ENCODE measurements at regions not wholly inside any gene's neighbourhood (a gene's known extent, or its start where the extent isn't known, plus 50 kb on each side); places are given as distances from the start of the nearest gene placed in this dataset.

DNA sequence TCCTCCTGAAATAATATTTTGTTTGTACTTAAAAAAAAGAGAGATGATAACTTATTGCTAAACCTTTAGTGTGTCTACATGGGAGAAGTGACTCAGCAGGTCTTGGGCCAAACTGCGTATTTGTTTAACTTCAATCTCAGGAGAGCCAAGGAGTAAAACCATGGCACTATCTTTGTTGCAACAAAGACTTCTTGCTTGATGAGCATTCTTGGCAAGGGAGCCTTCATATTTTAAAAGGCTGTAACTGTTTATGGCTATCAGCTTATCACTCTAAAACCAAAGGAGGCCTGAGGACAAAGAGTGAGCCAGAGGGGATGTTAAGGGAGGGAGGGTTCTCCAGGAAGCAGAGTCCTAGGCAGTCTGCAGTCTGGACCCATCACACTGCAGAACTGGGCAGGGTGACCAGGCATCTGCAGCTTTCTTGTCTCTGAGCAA is 216.2 kb upstream of the S1PR3 start:
- peak overlapping the region; percentile 3 to 68 (median 48) for H3K27ac ChIP-seq
- no peak overlapping the region for H3K4me3 ChIP-seq
- WGBS, 2 donors (ENCODE audit: low coverage in 1 of 2) = 0 to 14% methylated on average over 1 of the region's 1 CpG
- no peaks in the 10 kb centered on the region for H3K27me3 ChIP-seq
- H3K36me3 ChIP-seq = no peaks in the 10 kb centered on the region
- H3K4me1 ChIP-seq = peaks cover 0 to 41% (median 20%) of the 10 kb centered on the region in 3 donors
- peak; percentile 92 for ATAC-seq
- H3K9me3 ChIP-seq = no peaks in the 10 kb centered on the region
- TF ChIP-seq, protein P1, sequence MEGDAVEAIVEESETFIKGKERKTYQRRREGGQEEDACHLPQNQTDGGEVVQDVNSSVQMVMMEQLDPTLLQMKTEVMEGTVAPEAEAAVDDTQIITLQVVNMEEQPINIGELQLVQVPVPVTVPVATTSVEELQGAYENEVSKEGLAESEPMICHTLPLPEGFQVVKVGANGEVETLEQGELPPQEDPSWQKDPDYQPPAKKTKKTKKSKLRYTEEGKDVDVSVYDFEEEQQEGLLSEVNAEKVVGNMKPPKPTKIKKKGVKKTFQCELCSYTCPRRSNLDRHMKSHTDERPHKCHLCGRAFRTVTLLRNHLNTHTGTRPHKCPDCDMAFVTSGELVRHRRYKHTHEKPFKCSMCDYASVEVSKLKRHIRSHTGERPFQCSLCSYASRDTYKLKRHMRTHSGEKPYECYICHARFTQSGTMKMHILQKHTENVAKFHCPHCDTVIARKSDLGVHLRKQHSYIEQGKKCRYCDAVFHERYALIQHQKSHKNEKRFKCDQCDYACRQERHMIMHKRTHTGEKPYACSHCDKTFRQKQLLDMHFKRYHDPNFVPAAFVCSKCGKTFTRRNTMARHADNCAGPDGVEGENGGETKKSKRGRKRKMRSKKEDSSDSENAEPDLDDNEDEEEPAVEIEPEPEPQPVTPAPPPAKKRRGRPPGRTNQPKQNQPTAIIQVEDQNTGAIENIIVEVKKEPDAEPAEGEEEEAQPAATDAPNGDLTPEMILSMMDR (IDR thresholded peaks at IDR 0.05) = no peak
- TF ChIP-seq POLR2AphosphoS5 (IDR thresholded peaks at IDR 0.05) = peak; percentile 78

DNA sequence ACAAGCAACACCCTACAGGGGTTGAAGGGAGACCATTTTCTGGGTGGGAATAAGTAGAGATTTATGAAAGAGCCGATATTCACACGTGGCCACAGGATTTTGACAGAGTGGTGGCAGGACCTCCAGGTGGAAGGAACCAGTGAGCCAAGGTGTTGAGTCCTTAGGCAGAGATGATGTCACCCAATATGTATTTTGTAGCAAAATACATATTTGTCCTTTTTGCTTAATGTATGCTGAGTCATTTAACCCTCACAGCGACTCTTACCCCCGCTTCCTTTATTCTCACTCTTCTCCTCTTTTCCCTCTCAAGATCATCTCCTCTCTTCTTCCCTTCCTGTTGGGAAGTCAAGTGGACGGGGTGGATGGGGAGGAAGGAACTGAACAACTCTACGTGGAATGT is 215.7 kb upstream of the S1PR3 start:
- WGBS, 2 donors (ENCODE audit: low coverage in 1 of 2) = 87 to 93% methylated on average over 2 to 6 of the region's 6 CpGs
- Histone ChIP-seq H3K27me3 (no peaks in the 10 kb centered on the region), H3K4me3 (no peak overlapping the region), H3K36me3 (no peaks in the 10 kb centered on the region), H3K4me1 (peaks cover 0 to 41% (median 20%) of the 10 kb centered on the region in 3 donors), H3K27ac (peak overlapping the region in 3 of 4 donors; percentile 41 to 68 (median 54)), H3K9me3 (no peaks in the 10 kb centered on the region)
- TF ChIP-seq POLR2AphosphoS5 (IDR thresholded peaks at IDR 0.05) (no peak), EP300 (IDR thresholded peaks at IDR 0.05) (no peak)
- TF ChIP-seq, protein P1 (IDR thresholded peaks at IDR 0.05) = no peak
- no peak for ATAC-seq

DNA sequence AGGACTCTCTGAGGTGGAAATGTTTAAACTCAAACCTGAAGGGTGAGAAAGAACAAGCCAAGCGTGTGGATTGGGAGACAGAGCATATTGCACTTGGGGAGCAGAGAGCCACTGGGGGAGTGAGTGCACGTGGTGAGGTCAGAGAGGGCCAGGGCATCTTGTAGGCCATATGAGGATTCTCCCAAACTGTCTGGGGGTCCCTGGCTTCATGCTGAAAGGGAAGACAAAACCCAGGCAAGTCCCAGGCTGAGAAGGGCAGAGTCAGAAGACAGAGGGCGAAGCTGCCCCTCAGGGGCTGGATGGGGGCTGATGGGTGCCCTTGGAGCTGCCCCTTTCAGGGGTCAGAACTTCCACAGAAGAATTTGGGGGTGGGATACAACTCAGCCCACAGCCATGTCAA is 215.3 kb upstream of the S1PR3 start:
- H3K36me3 ChIP-seq = no peaks in the 10 kb centered on the region
- no peaks in the 10 kb centered on the region for H3K9me3 ChIP-seq
- WGBS, 2 donors (ENCODE audit: low coverage in 1 of 2) = 95 to 97% methylated on average over 3 of the region's 3 CpGs
- peaks cover 0 to 41% (median 20%) of the 10 kb centered on the region in 3 donors for H3K4me1 ChIP-seq
- no peak overlapping the region for H3K4me3 ChIP-seq
- no peak for TF ChIP-seq EP300 (IDR thresholded peaks at IDR 0.05)
- no peak for TF ChIP-seq POLR2AphosphoS5 (IDR thresholded peaks at IDR 0.05)
- TF ChIP-seq POLR2A (IDR thresholded peaks at IDR 0.05) = no peak
- TF ChIP-seq, protein P1 (IDR thresholded peaks at IDR 0.05) = no peak
- ATAC-seq = no peak
- no peaks in the 10 kb centered on the region for H3K27me3 ChIP-seq
- H3K27ac ChIP-seq = peak overlapping the region in 3 of 4 donors; percentile 10 to 68 (median 22)

DNA sequence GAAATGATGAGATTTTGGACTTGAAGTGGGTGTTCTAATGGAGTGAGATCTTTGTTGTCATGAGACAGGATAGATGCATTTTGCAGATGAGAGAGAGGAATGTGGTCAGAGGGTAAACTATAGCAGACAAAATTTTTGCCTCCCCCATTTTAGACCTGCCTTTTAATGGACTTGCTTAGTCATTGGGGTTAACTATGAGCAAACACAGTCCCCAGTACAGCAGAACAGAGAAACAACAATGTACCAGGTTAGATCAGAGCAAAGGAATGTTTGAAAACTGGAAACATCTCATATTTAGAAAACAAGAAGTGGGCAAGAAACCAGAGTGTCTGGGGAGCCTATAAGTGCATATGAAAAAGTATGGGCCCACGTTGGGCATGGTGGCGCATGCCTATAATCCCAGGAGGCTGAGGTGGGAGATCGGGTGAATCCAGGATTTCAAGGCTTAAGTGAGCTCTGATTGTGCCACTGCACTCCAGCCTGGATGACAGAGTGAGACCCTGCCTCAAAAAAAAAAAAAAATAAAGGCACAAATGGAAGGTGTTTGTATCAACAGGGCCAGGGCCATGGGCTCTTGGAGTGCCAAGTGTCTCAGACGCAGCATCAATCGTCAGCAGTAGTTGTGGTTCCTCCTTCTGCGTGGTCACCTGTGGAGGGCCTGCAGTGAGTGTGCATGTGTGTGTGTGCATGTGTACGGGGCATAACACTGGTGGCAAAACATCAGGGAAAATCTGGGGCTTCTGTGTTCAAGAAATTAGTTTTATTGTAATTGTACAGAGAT is 214.4 kb upstream of the S1PR3 start:
- Histone ChIP-seq H3K4me3 (no peak overlapping the region), H3K4me1 (peaks cover 0 to 45% (median 20%) of the 10 kb centered on the region in 3 donors), H3K27ac (peak overlapping the region in 3 of 4 donors; percentile 10 to 68 (median 22)), H3K9me3 (no peaks in the 10 kb centered on the region), H3K27me3 (no peaks in the 10 kb centered on the region), H3K36me3 (no peaks in the 10 kb centered on the region)
- TF ChIP-seq POLR2AphosphoS5 (IDR thresholded peaks at IDR 0.05) (no peak), EP300 (IDR thresholded peaks at IDR 0.05) (no peak), POLR2A (IDR thresholded peaks at IDR 0.05) (no peak)
- TF ChIP-seq, protein P1 (IDR thresholded peaks at IDR 0.05) = no peak
- no peak for ATAC-seq
- WGBS, 2 donors (ENCODE audit: low coverage in 1 of 2) = 81 to 90% methylated on average over 6 to 7 of the region's 7 CpGs

Data from gastroesophageal sphincter (tissue), 4 donors.